ENCODE measurements at regions not wholly inside any gene's neighbourhood (a gene's known extent, or its start where the extent isn't known, plus 50 kb on each side); places are given as distances from the start of the nearest gene placed in this dataset.
"Not testable (repeated sequence)": the region's sequence is repeated elsewhere in the genome, so short reads cannot be mapped to it uniquely, and the experiment has no call there.

DNA sequence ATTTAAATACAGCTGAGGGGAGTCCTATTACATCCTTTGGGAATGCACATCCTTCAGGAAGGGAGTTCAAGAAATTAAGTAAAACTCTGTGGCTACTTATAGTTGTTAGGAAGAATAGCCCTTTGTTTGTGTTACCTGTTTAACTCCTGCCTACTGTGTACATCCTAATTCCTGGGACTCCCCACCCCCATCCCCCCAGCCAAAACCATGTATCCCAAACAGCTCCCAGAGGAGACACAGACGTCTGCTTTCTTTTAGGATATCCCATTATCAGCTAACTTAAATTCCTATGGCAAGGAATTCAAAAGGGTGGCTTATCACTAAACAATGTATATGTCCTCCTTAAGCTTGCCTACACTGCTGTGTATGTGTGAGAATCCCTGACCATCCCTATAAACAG is 581.7 kb downstream of the DIPK2A start:
- no peak for DNase-seq

DNA sequence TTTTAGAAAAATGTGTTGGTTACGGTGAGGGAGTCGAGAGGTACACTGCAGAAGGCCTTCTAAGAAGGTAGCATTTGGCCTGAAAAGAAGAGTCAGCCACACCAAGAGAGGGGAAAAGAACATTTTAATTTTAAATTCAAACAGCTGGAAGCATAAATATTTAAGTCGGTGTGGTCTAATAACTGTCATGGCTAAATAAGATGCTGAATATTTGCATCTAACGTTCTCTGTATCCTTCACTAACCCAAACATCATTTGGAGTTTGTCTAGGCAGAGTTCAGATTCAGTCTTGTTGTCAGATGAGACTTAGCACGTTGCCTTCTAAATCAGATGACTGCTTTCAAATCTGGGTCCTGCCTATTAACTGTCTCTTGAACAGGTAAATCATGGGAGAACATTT is 583.3 kb downstream of the DIPK2A start:
- DNase-seq: no peak

DNA sequence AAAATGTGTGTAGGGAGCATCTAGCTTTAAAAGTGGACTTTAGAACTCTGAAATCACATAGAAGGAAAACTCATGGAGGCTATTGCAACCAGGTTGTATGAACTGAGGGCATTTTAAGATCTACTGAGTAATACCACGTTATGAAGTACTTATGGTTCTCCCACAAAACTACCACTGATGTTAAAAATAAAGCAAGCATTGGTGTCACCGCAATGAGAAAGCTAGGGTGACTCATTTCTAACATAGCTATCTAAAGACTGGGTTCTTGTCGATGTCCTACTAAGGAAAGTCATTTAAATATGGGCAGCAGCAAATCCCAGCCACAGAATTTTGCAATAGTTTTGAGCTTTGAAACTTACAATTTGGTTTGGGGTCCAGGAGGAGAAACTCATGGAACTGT is 584.8 kb downstream of the DIPK2A start:
- peak; percentile 1 for DNase-seq

- DNase-seq: no peak
Observed at GRCh38 chr3:144557515-144557914, 585.9 kb downstream of the DIPK2A start.

GRCh38 chr3:144564011-144564410 is 592.4 kb downstream of the DIPK2A start:
- DNase-seq: no peak

GRCh38 chr3:144566320-144566719 is 594.7 kb downstream of the DIPK2A start:
- DNase-seq: no peak

DNA sequence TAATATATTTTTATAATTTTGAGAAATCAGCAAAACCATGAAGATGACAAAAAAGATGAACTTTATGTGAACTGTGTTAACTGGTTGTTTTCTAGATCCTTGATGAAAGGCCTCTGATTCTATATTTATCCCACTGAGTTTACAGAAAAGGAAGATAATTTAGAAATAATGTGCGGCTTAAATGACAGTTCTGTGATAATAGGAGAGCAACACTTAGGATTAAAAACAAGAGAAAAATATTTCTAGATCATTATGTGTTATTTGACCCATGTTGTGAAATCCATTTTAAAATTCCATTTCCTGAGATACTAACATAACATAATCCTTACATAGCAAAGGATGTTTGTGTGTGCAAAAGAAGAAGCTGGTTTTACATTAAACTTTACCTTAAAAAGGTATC is 598.0 kb downstream of the DIPK2A start:
- DNase-seq: no peak

DNA sequence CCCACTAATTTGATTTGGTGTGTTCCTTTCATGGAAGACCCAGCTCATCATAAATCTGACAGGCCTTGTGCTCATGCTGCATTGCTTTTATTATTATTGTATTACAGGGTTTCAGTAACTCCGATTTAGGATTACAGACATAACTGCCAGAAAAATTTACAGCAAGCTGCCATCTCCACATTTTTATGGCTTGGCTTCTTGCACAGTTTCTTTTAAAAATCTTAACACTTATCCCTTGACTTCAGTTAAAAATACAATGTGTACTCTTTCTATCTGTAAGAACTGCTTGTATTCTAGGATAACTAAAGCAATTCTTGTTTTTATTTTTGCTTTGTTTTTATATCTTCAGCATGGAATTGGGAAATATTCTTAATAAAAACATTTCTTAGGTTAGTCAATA is 612.2 kb downstream of the DIPK2A start:
- no peak for DNase-seq

GRCh38 chr3:144585408-144585807 is 613.8 kb downstream of the DIPK2A start:
- no peak for DNase-seq

GRCh38 chr3:144585953-144586352 is 614.3 kb downstream of the DIPK2A start:
- no peak for DNase-seq

- DNase-seq: no peak
Observed at GRCh38 chr3:144586382-144586781, 614.8 kb downstream of the DIPK2A start.

DNA sequence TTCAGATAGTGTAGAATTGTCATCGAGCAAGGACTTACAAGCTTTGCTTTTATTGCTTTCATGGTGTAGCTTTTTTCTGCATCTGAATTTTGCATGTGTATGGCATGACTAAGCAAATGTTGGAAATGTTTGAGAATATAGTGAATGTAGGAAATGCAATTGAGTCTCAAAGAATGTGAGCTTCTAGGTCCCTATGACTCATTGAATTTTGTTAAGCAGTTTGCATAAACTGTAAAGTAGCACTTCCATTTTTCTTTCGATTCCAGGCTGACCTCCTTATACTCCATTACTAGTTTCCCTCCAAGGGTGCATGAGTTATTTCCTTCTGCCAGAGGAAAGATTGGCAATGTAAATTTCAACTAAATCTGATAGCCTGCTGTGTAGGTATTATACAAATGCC is 619.2 kb downstream of the DIPK2A start:
- no peak for DNase-seq

GRCh38 chr3:144593881-144594280 is 622.3 kb downstream of the DIPK2A start:
- DNase-seq: no peak

- DNase-seq: not testable (repeated sequence)
Observed at GRCh38 chr3:144620236-144620635, 648.6 kb downstream of the DIPK2A start.

DNA sequence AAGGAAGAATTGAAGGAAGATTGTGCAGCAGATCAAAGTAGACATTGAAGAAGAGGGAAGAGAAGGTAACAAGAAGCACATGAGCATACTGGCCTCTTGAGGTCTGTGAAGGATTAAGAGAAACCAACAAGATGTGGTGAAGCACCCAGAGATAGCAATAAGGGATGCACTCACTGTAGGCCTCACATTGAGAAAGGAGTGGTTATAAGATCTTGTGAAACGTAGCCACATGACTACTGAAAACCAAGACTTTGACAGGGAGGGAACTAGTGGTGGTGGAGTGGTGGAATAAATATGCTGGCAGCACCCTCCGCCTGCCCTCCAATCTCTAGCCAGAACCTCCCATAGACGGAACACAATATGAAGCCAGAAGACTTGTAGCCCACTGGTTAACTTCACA is 651.2 kb downstream of the DIPK2A start:
- DNase-seq: no peak

DNA sequence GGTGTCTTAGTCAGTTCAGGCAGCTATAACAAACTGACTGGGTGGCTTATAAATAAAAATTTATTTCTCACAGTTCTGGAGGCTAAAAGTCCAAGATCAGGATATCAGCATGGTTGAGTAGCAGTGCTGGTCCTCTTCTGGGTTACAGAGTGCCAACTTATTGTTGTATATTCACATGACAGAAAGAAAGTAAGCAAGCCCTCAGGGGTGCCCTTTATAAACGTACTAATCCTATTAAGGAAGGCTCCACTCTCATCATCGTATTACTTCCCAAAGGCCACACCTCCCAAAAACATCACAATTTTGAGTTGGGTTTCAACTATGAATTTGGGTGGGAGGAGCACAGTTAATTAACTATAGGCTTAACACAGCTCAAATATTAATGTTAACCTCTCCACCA is 653.0 kb downstream of the DIPK2A start:
- DNase-seq: no peak

DNA sequence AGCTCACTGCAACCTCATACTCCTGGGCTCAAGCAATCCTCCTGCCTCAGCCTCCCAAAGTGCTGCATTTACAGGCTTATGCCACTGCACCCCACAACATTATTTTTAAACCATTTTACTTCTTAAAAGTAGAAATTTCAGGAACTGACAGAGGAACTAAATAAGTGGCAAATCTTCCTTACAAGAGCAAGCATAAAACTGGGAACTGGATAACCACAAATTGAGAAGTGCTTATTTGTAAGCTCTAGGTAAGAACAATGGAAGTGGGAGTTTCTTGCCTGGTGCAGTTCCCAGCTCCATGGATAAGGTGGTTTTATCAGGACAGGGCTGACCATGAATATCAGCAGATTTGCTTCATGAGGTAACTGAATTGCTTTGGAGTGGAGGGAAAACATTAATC is 655.2 kb downstream of the DIPK2A start:
- no peak for DNase-seq

GRCh38 chr3:144629381-144629780 is 657.8 kb downstream of the DIPK2A start:
- DNase-seq: no peak

DNA sequence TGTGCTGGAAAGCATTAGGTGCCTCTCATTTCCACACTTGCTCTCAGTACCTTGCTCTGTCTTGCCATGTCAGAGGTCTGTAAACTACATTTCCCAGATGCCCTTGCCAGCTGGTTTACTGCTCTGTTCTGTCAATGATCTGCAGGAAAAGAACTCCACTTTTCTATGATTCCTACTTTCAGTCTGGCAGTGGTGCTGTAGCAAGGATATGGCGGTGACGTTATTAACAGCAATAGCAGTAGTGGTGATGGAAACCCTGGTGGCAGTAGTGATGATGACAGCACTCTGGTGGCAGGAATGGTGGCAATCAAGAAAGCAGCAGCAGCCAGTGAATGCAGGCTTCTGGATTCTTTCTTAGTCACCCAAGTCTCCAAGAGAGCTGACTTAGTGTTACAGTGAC is 665.2 kb downstream of the DIPK2A start:
- no peak for DNase-seq

GRCh38 chr3:144638009-144638408 is 666.4 kb downstream of the DIPK2A start:
- no peak for DNase-seq

DNA sequence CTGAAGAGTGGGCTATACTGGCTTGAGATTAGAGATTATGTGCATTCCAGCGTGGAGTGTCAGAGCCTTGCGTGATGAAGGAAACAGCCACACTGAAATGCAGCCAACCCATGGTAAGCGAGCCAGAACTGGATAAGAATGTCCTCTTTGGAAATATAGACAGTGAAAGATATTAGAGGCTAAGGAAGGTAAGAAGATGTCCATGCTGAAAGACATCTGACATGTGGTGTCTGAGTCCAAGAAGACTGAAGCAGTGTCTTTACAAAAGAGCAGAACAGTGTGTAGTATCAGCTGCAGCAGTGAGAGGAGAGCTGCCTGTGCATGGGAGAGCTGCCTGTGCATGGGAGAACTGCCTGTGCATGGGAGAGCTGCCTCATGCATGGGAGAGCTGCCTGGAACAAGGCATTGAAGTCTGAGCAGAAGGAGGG is 672.2 kb downstream of the DIPK2A start:
- DNase-seq: no peak

GRCh38 chr3:144645300-144645699 is 673.7 kb downstream of the DIPK2A start:
- DNase-seq: no peak

GRCh38 chr3:144650380-144650779 is 678.8 kb downstream of the DIPK2A start:
- DNase-seq: no peak

- no peak for DNase-seq
Observed at GRCh38 chr3:144652573-144652972, 681.0 kb downstream of the DIPK2A start.

GRCh38 chr3:144655423-144655822 is 683.8 kb downstream of the DIPK2A start:
- DNase-seq: no peak

DNA sequence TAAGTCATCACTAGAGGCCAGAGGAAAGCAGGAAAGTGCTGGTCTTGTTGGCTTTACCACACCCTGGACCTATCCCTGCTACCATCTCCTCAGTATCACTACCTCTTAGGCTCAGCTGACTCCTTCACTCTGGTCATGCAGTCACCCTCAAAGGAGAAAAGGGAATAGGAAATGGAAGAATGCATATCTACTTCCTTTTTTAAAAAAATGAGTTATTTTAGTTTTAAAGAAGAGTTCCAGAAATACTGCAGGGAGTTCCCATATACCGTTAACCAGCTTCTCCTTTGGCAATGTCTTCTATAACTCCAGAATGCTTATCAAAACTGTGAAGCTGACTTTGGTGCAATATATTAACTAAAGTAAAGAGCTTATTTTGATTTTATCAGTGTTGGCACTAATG is 688.6 kb downstream of the DIPK2A start:
- DNase-seq: no peak

Measured in activated CD4-positive, alpha-beta T cell treated with anti-CD3 and anti-CD28 coated beads, Interleukin-10, Interleukin-2, amounts not matched to agents 100 ng/mL and 50 ng/mL, durations not matched to agents 16 hours and 8 hours (primary cell).